ENCODE measurements at regions not wholly inside any gene's neighbourhood (a gene's known extent, or its start where the extent isn't known, plus 50 kb on each side); places are given as distances from the start of the nearest gene placed in this dataset.

DNA sequence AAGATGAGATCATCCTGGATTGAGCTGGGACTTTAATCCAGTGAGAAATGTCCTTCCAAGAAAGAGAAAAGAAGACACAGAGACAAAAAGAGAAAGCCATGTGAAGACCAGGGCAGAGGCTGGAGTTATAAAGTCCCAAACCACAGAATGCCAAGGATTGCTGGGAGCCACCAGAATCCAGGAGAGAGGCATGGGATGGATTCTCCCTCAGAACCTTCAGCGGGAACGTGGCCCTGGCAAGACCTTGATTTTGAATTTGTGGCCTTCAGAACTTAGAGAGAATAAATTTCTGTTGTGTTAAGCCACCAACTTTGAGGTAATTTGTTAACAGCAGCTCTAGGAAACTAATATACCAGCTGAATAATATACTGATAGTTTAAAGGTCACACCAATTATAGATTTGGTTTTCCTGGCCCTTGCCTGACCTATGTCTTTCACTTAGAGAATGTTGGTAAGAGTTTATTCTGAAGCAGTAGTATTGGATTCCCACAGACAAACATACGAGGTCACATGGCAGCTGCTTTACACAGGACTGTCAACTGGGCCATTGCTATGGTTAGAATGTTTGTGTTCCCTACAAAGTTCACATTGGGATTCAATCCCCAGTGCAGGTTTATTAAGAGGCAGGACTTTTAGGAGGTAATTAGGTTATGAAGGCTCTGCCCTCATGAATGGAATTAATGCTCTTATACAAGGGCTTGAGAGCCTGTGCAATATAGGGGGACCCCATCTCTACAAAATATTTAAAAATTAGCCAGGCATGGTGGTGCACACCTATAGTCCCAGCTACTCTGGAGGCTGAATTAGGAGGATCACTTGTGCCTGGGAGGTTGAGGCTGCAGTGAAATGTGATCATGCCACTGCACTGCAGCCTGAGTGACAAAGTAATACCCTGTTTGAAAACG is 156.5 kb upstream of the EEA1 start:
- no peak for ATAC-seq
- no peaks in the 10 kb centered on the region for H3K27me3 ChIP-seq (ENCODE audit: insufficient read depth)
- Mint-ChIP-seq H3K4me3 (no peak overlapping the region), H3K27ac (no peak overlapping the region), H3K9me3 (peaks cover 23% of the 10 kb centered on the region), H3K4me1 (peaks cover 27% of the 10 kb centered on the region), H3K36me3 (ENCODE audit: low read depth) (peaks cover 14% of the 10 kb centered on the region; the same call in 2 of the 3 replicates), H3K27me3 (ENCODE audit: insufficient read depth, low read depth, poor library complexity) (no peaks in the 10 kb centered on the region)
- H3K79me2 ChIP-seq (replicated peaks; ENCODE audit: insufficient read depth) = no peaks in the 10 kb centered on the region
- H4K20me1 ChIP-seq (replicated peaks; ENCODE audit: insufficient read depth) = no peaks in the 10 kb centered on the region
- H3K27ac ChIP-seq (ENCODE audit: low read depth) = no peak overlapping the region
- H3K4me1 ChIP-seq (ENCODE audit: insufficient read depth) = peaks cover 19% of the 10 kb centered on the region; the same call in 1 of the 2 replicates
- H3F3A ChIP-seq (replicated peaks; ENCODE audit: low read depth) = no peaks in the 10 kb centered on the region
- no peak overlapping the region for H3K4me2 ChIP-seq
- peaks cover 16% of the 10 kb centered on the region for H3K9me2 ChIP-seq (ENCODE audit: insufficient read depth)
- peak; percentile 7 for DNase-seq (ENCODE audit: low spot score)
- H2AFZ ChIP-seq = no peak overlapping the region
- no peak overlapping the region for H3K4me3 ChIP-seq
- no peaks in the 10 kb centered on the region for H3K36me3 ChIP-seq (ENCODE audit: insufficient read depth)
- TF ChIP-seq, protein P1, sequence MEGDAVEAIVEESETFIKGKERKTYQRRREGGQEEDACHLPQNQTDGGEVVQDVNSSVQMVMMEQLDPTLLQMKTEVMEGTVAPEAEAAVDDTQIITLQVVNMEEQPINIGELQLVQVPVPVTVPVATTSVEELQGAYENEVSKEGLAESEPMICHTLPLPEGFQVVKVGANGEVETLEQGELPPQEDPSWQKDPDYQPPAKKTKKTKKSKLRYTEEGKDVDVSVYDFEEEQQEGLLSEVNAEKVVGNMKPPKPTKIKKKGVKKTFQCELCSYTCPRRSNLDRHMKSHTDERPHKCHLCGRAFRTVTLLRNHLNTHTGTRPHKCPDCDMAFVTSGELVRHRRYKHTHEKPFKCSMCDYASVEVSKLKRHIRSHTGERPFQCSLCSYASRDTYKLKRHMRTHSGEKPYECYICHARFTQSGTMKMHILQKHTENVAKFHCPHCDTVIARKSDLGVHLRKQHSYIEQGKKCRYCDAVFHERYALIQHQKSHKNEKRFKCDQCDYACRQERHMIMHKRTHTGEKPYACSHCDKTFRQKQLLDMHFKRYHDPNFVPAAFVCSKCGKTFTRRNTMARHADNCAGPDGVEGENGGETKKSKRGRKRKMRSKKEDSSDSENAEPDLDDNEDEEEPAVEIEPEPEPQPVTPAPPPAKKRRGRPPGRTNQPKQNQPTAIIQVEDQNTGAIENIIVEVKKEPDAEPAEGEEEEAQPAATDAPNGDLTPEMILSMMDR (conservative IDR thresholded peaks at IDR 0.05; ENCODE audit: low read depth in 2 of 2) = no peak
- TF ChIP-seq CREB1 (CRISPR knock-in tag; IDR thresholded peaks at IDR 0.05; ENCODE audit: low read depth) (no peak), EZH2phosphoT487 (IDR thresholded peaks at IDR 0.05; ENCODE audit: unreplicated experiment) (no peak), NANOG (IDR thresholded peaks at IDR 0.05; ENCODE audit: borderline replicate concordance) (no peak), ZNF331 (CRISPR knock-in tag; IDR thresholded peaks at IDR 0.05; ENCODE audit: low read depth) (no peak)

DNA sequence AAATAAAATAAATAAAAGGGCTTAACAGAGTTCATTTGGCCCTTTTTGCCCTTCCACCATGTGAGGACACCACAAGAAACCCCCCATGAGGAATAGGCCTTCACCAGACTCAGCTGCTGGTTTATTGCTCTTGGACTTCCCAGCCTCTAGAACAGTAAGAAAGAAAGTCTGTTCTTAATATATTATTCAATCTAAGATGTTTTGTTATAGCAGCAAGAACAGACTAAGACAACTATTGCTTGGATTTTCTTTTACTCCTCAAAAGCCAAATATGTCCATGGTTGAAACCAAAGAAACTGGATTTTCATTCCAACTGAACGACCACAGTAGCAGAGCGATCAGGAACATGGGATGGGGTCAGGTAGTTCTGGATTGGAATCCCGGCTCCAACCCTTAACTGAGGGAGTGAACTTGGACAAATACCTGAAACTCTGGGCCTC is 157.2 kb upstream of the EEA1 start:
- Mint-ChIP-seq H3K27me3 (ENCODE audit: insufficient read depth, low read depth, poor library complexity) (no peaks in the 10 kb centered on the region), H3K36me3 (ENCODE audit: low read depth) (peaks cover 14% of the 10 kb centered on the region; the same call in 2 of the 3 replicates), H3K4me3 (no peak overlapping the region), H3K4me1 (peaks cover 20% of the 10 kb centered on the region), H3K9me3 (peaks cover 23% of the 10 kb centered on the region), H3K27ac (no peak overlapping the region)
- ATAC-seq (no peak), DNase-seq (ENCODE audit: low spot score) (no peak)
- Histone ChIP-seq H3K79me2 (replicated peaks; ENCODE audit: insufficient read depth) (no peaks in the 10 kb centered on the region), H3K4me3 (no peak overlapping the region), H3K27me3 (ENCODE audit: insufficient read depth) (no peaks in the 10 kb centered on the region), H3K27ac (ENCODE audit: low read depth) (no peak overlapping the region), H3K9me2 (ENCODE audit: insufficient read depth) (peaks cover 15% of the 10 kb centered on the region), H3F3A (replicated peaks; ENCODE audit: low read depth) (no peaks in the 10 kb centered on the region), H3K4me1 (ENCODE audit: insufficient read depth) (peaks cover 16% of the 10 kb centered on the region; the same call in 1 of the 2 replicates), H3K4me2 (no peak overlapping the region), H2AFZ (no peak overlapping the region), H3K36me3 (ENCODE audit: insufficient read depth) (no peaks in the 10 kb centered on the region), H4K20me1 (replicated peaks; ENCODE audit: insufficient read depth) (no peaks in the 10 kb centered on the region)
- TF ChIP-seq, protein P1 (conservative IDR thresholded peaks at IDR 0.05; ENCODE audit: low read depth in 2 of 2) = no peak
- TF ChIP-seq, protein P2, sequence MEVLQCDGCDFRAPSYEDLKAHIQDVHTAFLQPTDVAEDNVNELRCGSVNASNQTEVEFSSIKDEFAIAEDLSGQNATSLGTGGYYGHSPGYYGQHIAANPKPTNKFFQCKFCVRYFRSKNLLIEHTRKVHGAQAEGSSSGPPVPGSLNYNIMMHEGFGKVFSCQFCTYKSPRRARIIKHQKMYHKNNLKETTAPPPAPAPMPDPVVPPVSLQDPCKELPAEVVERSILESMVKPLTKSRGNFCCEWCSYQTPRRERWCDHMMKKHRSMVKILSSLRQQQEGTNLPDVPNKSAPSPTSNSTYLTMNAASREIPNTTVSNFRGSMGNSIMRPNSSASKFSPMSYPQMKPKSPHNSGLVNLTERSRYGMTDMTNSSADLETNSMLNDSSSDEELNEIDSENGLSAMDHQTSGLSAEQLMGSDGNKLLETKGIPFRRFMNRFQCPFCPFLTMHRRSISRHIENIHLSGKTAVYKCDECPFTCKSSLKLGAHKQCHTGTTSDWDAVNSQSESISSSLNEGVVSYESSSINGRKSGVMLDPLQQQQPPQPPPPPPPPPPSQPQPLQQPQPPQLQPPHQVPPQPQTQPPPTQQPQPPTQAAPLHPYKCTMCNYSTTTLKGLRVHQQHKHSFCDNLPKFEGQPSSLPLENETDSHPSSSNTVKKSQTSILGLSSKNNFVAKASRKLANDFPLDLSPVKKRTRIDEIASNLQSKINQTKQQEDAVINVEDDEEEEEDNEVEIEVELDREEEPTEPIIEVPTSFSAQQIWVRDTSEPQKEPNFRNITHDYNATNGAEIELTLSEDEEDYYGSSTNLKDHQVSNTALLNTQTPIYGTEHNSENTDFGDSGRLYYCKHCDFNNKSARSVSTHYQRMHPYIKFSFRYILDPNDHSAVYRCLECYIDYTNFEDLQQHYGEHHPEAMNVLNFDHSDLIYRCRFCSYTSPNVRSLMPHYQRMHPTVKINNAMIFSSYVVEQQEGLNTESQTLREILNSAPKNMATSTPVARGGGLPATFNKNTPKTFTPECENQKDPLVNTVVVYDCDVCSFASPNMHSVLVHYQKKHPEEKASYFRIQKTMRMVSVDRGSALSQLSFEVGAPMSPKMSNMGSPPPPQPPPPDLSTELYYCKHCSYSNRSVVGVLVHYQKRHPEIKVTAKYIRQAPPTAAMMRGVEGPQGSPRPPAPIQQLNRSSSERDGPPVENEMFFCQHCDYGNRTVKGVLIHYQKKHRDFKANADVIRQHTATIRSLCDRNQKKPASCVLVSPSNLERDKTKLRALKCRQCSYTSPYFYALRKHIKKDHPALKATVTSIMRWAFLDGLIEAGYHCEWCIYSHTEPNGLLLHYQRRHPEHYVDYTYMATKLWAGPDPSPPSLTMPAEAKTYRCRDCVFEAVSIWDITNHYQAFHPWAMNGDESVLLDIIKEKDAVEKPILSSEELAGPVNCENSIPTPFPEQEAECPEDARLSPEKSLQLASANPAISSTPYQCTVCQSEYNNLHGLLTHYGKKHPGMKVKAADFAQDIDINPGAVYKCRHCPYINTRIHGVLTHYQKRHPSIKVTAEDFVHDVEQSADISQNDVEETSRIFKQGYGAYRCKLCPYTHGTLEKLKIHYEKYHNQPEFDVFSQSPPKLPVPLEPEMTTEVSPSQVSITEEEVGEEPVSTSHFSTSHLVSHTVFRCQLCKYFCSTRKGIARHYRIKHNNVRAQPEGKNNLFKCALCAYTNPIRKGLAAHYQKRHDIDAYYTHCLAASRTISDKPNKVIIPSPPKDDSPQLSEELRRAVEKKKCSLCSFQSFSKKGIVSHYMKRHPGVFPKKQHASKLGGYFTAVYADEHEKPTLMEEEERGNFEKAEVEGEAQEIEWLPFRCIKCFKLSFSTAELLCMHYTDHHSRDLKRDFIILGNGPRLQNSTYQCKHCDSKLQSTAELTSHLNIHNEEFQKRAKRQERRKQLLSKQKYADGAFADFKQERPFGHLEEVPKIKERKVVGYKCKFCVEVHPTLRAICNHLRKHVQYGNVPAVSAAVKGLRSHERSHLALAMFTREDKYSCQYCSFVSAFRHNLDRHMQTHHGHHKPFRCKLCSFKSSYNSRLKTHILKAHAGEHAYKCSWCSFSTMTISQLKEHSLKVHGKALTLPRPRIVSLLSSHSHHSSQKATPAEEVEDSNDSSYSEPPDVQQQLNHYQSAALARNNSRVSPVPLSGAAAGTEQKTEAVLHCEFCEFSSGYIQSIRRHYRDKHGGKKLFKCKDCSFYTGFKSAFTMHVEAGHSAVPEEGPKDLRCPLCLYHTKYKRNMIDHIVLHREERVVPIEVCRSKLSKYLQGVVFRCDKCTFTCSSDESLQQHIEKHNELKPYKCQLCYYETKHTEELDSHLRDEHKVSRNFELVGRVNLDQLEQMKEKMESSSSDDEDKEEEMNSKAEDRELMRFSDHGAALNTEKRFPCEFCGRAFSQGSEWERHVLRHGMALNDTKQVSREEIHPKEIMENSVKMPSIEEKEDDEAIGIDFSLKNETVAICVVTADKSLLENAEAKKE (CRISPR knock-in tag; IDR thresholded peaks at IDR 0.05) = no peak
